ENCODE measurements at regions not wholly inside any gene's neighbourhood (a gene's known extent, or its start where the extent isn't known, plus 50 kb on each side); places are given as distances from the start of the nearest gene placed in this dataset.

DNA sequence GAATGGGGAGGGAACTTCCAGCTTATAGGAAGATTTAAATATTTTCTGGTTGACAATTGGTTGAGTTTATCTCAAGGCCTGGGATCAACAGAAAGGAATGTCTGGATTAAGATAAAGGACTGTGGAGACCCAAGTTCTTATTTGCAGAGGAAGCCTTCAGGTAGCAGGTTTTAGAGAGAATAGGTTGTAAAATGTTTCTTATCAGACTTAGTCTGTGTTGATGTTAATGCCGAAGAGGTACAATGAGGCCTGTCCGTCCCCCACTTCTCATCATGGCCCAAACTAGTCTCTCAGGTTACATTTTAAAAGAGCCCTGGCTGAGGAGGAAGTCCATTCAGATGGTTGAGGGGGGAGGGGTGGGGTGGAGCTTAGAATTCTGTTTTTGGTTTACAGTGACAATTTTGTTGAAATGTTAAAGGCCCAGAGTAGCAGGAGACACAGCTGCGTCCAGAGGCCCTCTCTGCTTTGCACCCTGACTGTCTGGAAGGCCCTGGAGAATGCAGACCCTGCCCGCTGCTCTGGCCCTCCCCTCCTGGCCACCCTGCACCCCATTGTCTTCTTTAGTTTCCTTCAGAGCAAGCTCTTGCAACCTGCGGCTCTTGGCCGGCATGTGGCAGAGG is 672.5 kb upstream of the TMEM132C start:
- TF ChIP-seq GATA2 (IDR thresholded peaks at IDR 0.05; ENCODE audit: low read depth, low read length) = no peak
- no peak for TF ChIP-seq GATA3 (IDR thresholded peaks at IDR 0.05; ENCODE audit: low read depth, low read length)

All from SH-SY5Y (cell line).